Lung (tissue), 11 donors: ENCODE measurements at regions not wholly inside any gene's neighbourhood (a gene's known extent, or its start where the extent isn't known, plus 50 kb on each side); places are given as distances from the start of the nearest gene placed in this dataset.

Experiments used
- ATAC-seq: fragments of 200-7000 bp; cut with Tn5 transposase; one replicate; pipeline ENCODE4 v1.9.1; 2020; ENCODE audit warnings: moderate number of reproducible peaks; ENCODE audit not compliant: insufficient read depth, low FRiP score
- DNase-seq, 3 donors: peaks; one replicate each; pipeline ENCODE4 v3.0.0-alpha.2; 2013 to 2017
- H3K27ac ChIP-seq, 2 donors: one replicate each; pipeline ENCODE4 v1.5.1; 2013; ENCODE audit warnings: mild to moderate bottlenecking in 2 of 2, moderate library complexity in 2 of 2, control low read depth in 1 of 2, inconsistent platforms in 1 of 2, low read depth in 1 of 2, low read length in 1 of 2
- H3K27me3 ChIP-seq, 3 donors: one replicate each; pipeline ENCODE4 v1.5.1; 2013; ENCODE audit warnings: low read length in 2 of 3; ENCODE audit not compliant: control insufficient read depth in 3 of 3, insufficient read depth in 3 of 3
- H3K36me3 ChIP-seq, 4 donors: one replicate each; pipeline ENCODE4 v1.5.1; 2013; ENCODE audit warnings: low read length in 4 of 4, mild to moderate bottlenecking in 1 of 4, moderate library complexity in 1 of 4; ENCODE audit not compliant: control insufficient read depth in 4 of 4, insufficient read depth in 4 of 4
- H3K4me1 ChIP-seq, 5 donors: one replicate each; pipeline ENCODE4 v1.5.1; 2013; ENCODE audit warnings: low read length in 5 of 5, mild to moderate bottlenecking in 2 of 5, moderate library complexity in 1 of 5; ENCODE audit not compliant: control insufficient read depth in 5 of 5, insufficient read depth in 5 of 5
- H3K4me3 ChIP-seq: one replicate; pipeline ENCODE4 v1.5.1; 2013; ENCODE audit warnings: mild to moderate bottlenecking, control low read depth, moderate library complexity
- H3K9ac ChIP-seq, 2 donors: one replicate each; pipeline ENCODE4 v1.5.1; 2013; ENCODE audit warnings: low read length in 2 of 2, control low read depth in 1 of 2; ENCODE audit not compliant: insufficient read depth in 1 of 2
- H3K9me3 ChIP-seq, 4 donors: one replicate each; pipeline ENCODE4 v1.5.1; 2013; ENCODE audit warnings: low read length in 3 of 4, mild to moderate bottlenecking in 1 of 4, moderate library complexity in 1 of 4; ENCODE audit not compliant: control insufficient read depth in 4 of 4, insufficient read depth in 3 of 4
- CTCF ChIP-seq: IDR thresholded peaks from 2 replicates; pipeline ENCODE4 v1.5.1; 2012; ENCODE audit warnings: mild to moderate bottlenecking; ENCODE audit errors: control extremely low read depth, extremely low read depth
- WGBS, 2 donors: extraction: QIAGEN DNeasy Blood & Tissue Kit; methylation state at CpG; one replicate each; pipeline ENCODE4 v1.1.7; 2013; 5-methylcytosine and 5-hydroxymethylcytosine counted together
- donor health status: control.
- donor health status: control.
- donor health status: Bipolar disorder and iron deficiency.
- donor health status: healthy.
- donor health status: DM: yes; HTN: yes; CAD: no.

GRCh38 chr3:6439824-6440223 is 421.1 kb upstream of the GRM7 start:
- Histone ChIP-seq H3K27ac (no peak overlapping the region), H3K27me3 (no peaks in the 10 kb centered on the region), H3K4me1 (no peaks in the 10 kb centered on the region), H3K9ac (no peak overlapping the region), H3K36me3 (no peaks in the 10 kb centered on the region), H3K4me3 (no peak overlapping the region), H3K9me3 (no peaks in the 10 kb centered on the region)
- DNase-seq (no peak), ATAC-seq (no peak)
- 80 to 82% methylated on average over 1 of the region's 1 CpG for WGBS, 2 donors
- TF ChIP-seq CTCF = no peak

- Histone ChIP-seq H3K9ac (no peak overlapping the region), H3K27me3 (no peaks in the 10 kb centered on the region), H3K36me3 (no peaks in the 10 kb centered on the region), H3K27ac (no peak overlapping the region), H3K4me3 (no peak overlapping the region), H3K9me3 (peaks cover 0 to 2% (median 0%) of the 10 kb centered on the region in 4 donors), H3K4me1 (no peaks in the 10 kb centered on the region)
- ATAC-seq (no peak), DNase-seq (no peak)
- 81 to 86% methylated on average over 1 of the region's 1 CpG for WGBS, 2 donors
- no peak for TF ChIP-seq CTCF
Observed at GRCh38 chr3:6444888-6445658, 415.8 kb upstream of the GRM7 start.

GRCh38 chr3:6447166-6447801 is 413.6 kb upstream of the GRM7 start:
- Histone ChIP-seq H3K4me1 (no peaks in the 10 kb centered on the region), H3K27ac (no peak overlapping the region), H3K9me3 (peaks cover 0 to 2% (median 0%) of the 10 kb centered on the region in 4 donors), H3K9ac (no peak overlapping the region), H3K36me3 (no peaks in the 10 kb centered on the region), H3K27me3 (no peaks in the 10 kb centered on the region), H3K4me3 (no peak overlapping the region)
- 77 to 87% methylated on average over 5 of the region's 5 CpGs for WGBS, 2 donors
- TF ChIP-seq CTCF = no peak
- DNase-seq = no peak
- peak; percentile 25 for ATAC-seq
